ENCODE measurements at regions not wholly inside any gene's neighbourhood (a gene's known extent, or its start where the extent isn't known, plus 50 kb on each side); places are given as distances from the start of the nearest gene placed in this dataset.

GRCh38 chr21:15592271-15592860 is 137.4 kb upstream of the USP25 start:
- no peak for TF ChIP-seq EZH2 (IDR thresholded peaks at IDR 0.05; ENCODE audit: insufficient read depth, poor library complexity, severe bottlenecking)
- TF ChIP-seq EZH2phosphoT487 (IDR thresholded peaks at IDR 0.05; ENCODE audit: insufficient read depth, low read depth): no peak
